Smooth muscle cell (in vitro differentiated cells): ENCODE measurements at regions not wholly inside any gene's neighbourhood (a gene's known extent, or its start where the extent isn't known, plus 50 kb on each side); places are given as distances from the start of the nearest gene placed in this dataset.

Source experiments
- DNase-seq: peaks from one replicate; lab custom pipeline; 2025; ENCODE audit not compliant: unreplicated experiment; lab: John Stamatoyannopoulos, UW
- H2AFZ ChIP-seq: fragments of 200-600 bp; sonication (generic); 2 replicates; pipeline ENCODE4 v1.6.0; 2016; ENCODE audit warnings: antibody characterized with exemption, low read depth, mild to moderate bottlenecking
- H3F3A ChIP-seq: fragments of 200-600 bp; sonication (generic); 2 replicates; pipeline ENCODE4 v1.6.0; 2017; ENCODE audit warnings: antibody characterized with exemption, low read depth
- H3K27ac ChIP-seq: fragments of 200-600 bp; sonication (generic); 2 replicates; pipeline ENCODE4 v1.5.1; 2016; ENCODE audit warnings: low read depth, mild to moderate bottlenecking
- H3K27me3 ChIP-seq: fragments of 200-600 bp; sonication (generic); 2 replicates; pipeline ENCODE4 v1.6.1; 2016; ENCODE audit warnings: low read depth, mild to moderate bottlenecking
- H3K36me3 ChIP-seq: fragments of 200-600 bp; sonication (generic); 2 replicates; pipeline ENCODE4 v1.5.1; 2016; ENCODE audit warnings: low read depth
- H3K4me1 ChIP-seq: fragments of 200-600 bp; sonication (generic); 2 replicates; pipeline ENCODE4 v1.5.1; 2016; ENCODE audit warnings: low read depth
- H3K4me2 ChIP-seq: fragments of 200-600 bp; sonication (generic); 2 replicates; pipeline ENCODE4 v1.6.0; 2016; ENCODE audit warnings: mild to moderate bottlenecking
- H3K4me3 ChIP-seq: fragments of 200-600 bp; sonication (generic); 2 replicates; pipeline ENCODE4 v1.5.1; 2016; ENCODE audit warnings: mild to moderate bottlenecking
- H3K79me2 ChIP-seq: fragments of 200-600 bp; sonication (generic); 2 replicates; pipeline ENCODE4 v1.6.0; 2016; ENCODE audit warnings: low read depth, mild to moderate bottlenecking
- H3K9ac ChIP-seq: fragments of 200-600 bp; sonication (generic); 2 replicates; pipeline ENCODE4 v1.6.0; 2016; ENCODE audit warnings: low read depth
- H3K9me3 ChIP-seq: fragments of 200-600 bp; sonication (generic); replicated peaks from 2 replicates; pipeline ENCODE4 v1.5.1; 2016; ENCODE audit warnings: low read depth
- H4K20me1 ChIP-seq: fragments of 200-600 bp; sonication (generic); 2 replicates; pipeline ENCODE4 v1.6.0; 2016; ENCODE audit warnings: low read depth
- CTCF ChIP-seq: fragments of 200-600 bp; sonication (generic); IDR thresholded peaks from 2 replicates; pipeline ENCODE4 v1.5.1; 2017; ENCODE audit warnings: borderline replicate concordance, mild to moderate bottlenecking, antibody characterized with exemption; ENCODE audit not compliant: insufficient read depth, poor library complexity, severe bottlenecking
- WGBS: methylation state at CpG from one replicate; pipeline ENCODE4 v1.1.7; 2016; ENCODE audit warnings: low lambda C conversion rate; 5-methylcytosine and 5-hydroxymethylcytosine counted together

- Histone ChIP-seq H3K27ac (no peak overlapping the region), H3K27me3 (no peaks in the 10 kb centered on the region), H3F3A (no peaks in the 10 kb centered on the region), H3K4me3 (no peak overlapping the region), H3K4me2 (no peak overlapping the region), H3K79me2 (no peaks in the 10 kb centered on the region), H3K9me3 (no peaks in the 10 kb centered on the region), H3K36me3 (no peaks in the 10 kb centered on the region), H2AFZ (no peak overlapping the region), H3K4me1 (peaks cover 4% of the 10 kb centered on the region), H4K20me1 (no peaks in the 10 kb centered on the region), H3K9ac (no peak overlapping the region)
- no peak for TF ChIP-seq CTCF
- DNase-seq: no peak
Observed at GRCh38 chr12:13289653-13290289, 93.2 kb downstream of the EMP1 start.

GRCh38 chr12:13288937-13289652, 92.6 kb downstream of the EMP1 start:
- H3K27ac ChIP-seq: no peak overlapping the region
- no peak for TF ChIP-seq CTCF
- H3K4me3 ChIP-seq: no peak overlapping the region
- H3K9me3 ChIP-seq: no peaks in the 10 kb centered on the region
- no peaks in the 10 kb centered on the region for H4K20me1 ChIP-seq
- peaks cover 4% of the 10 kb centered on the region for H3K4me1 ChIP-seq
- H2AFZ ChIP-seq: no peak overlapping the region
- no peak for DNase-seq
- no peaks in the 10 kb centered on the region for H3K27me3 ChIP-seq
- no peak overlapping the region for H3K9ac ChIP-seq
- no peaks in the 10 kb centered on the region for H3K79me2 ChIP-seq
- H3F3A ChIP-seq: no peaks in the 10 kb centered on the region
- no peaks in the 10 kb centered on the region for H3K36me3 ChIP-seq
- 81% methylated on average over 11 of the region's 11 CpGs for WGBS
- no peak overlapping the region for H3K4me2 ChIP-seq

- no peaks in the 10 kb centered on the region for H3K9me3 ChIP-seq
- no peak overlapping the region for H3K4me3 ChIP-seq
- no peaks in the 10 kb centered on the region for H3F3A ChIP-seq
- H3K27me3 ChIP-seq: no peaks in the 10 kb centered on the region
- H3K9ac ChIP-seq: no peak overlapping the region
- WGBS: 75% methylated on average over 1 of the region's 1 CpG
- no peak for TF ChIP-seq CTCF
- no peak overlapping the region for H2AFZ ChIP-seq
- peaks cover 4% of the 10 kb centered on the region for H3K4me1 ChIP-seq
- DNase-seq: no peak
- H3K36me3 ChIP-seq: no peaks in the 10 kb centered on the region
- H3K27ac ChIP-seq: no peak overlapping the region
- no peaks in the 10 kb centered on the region for H4K20me1 ChIP-seq
- no peak overlapping the region for H3K4me2 ChIP-seq
- no peaks in the 10 kb centered on the region for H3K79me2 ChIP-seq
Observed at GRCh38 chr12:13288501-13288900, 92.0 kb downstream of the EMP1 start.

GRCh38 chr12:13283867-13284266, 87.3 kb downstream of the EMP1 start:
- Histone ChIP-seq H3K36me3 (no peaks in the 10 kb centered on the region), H3K9me3 (no peaks in the 10 kb centered on the region), H3K4me1 (no peaks in the 10 kb centered on the region), H3K9ac (no peak overlapping the region), H4K20me1 (no peaks in the 10 kb centered on the region), H3K27ac (no peak overlapping the region), H3F3A (no peaks in the 10 kb centered on the region), H3K79me2 (no peaks in the 10 kb centered on the region), H3K27me3 (no peaks in the 10 kb centered on the region), H3K4me3 (no peak overlapping the region), H3K4me2 (no peak overlapping the region), H2AFZ (no peak overlapping the region)
- no peak for DNase-seq
- no peak for TF ChIP-seq CTCF
